H1 (cell line): ENCODE measurements at regions not wholly inside any gene's neighbourhood (a gene's known extent, or its start where the extent isn't known, plus 50 kb on each side); places are given as distances from the start of the nearest gene placed in this dataset.

Experiments
- CTCF ChIA-PET: fragments of 300-600 bp; sonication (Branson Sonifier 250); formaldehyde crosslinking; loops from one replicate; lab custom pipeline; 2021; ENCODE audit not compliant: partially characterized antibody; lab: Charles Lee
- POLR2A ChIA-PET: fragments of 300-600 bp; sonication (Branson Sonifier 250); formaldehyde crosslinking; loops from one replicate; lab custom pipeline; 2021; ENCODE audit warnings: inconsistent platforms; ENCODE audit not compliant: partially characterized antibody; lab: Charles Lee
- DNase-seq, 2 experiments: peaks; one replicate each; pipeline versions ENCODE4 v3.0.0 to v3.0.0-alpha.2; 2010 to 2022; ENCODE audit warnings: low spot score in 2 of 2, low read depth in 1 of 2, mixed read lengths in 1 of 2
- FAIRE-seq: peaks from 2 replicates; lab custom pipeline; 2011; peaks lifted over from hg19 to GRCh38; lab: Jason Lieb, UNC
- H2AFZ ChIP-seq: 2 replicates; pipeline ENCODE4 v1.8.1; 2012; ENCODE audit warnings: low read length, inconsistent platforms
- H2AK5ac ChIP-seq: 2 replicates; pipeline ENCODE4 v1.6.1; 2013; ENCODE audit warnings: low read depth, low read length
- H2BK120ac ChIP-seq: replicated peaks from 2 replicates; pipeline ENCODE3; 2013; ENCODE audit warnings: low read depth, low read length, inconsistent platforms
- H2BK12ac ChIP-seq: 2 replicates; pipeline ENCODE4 v1.6.1; 2013; ENCODE audit warnings: low read depth, low read length
- H2BK15ac ChIP-seq: 2 replicates; pipeline ENCODE4 v1.6.1; 2013; ENCODE audit warnings: low read length
- H2BK20ac ChIP-seq: 2 replicates; pipeline ENCODE4 v1.6.1; 2013; ENCODE audit warnings: low read length
- H2BK5ac ChIP-seq: 2 replicates; pipeline ENCODE4 v1.6.1; 2013; ENCODE audit warnings: low read depth, low read length
- H3K14ac ChIP-seq: 2 replicates; pipeline ENCODE4 v1.6.1; 2013; ENCODE audit warnings: inconsistent platforms; ENCODE audit not compliant: insufficient read length
- H3K18ac ChIP-seq: 2 replicates; pipeline ENCODE4 v1.6.1; 2013; ENCODE audit warnings: low read length; ENCODE audit errors: extremely low read depth
- H3K23ac ChIP-seq: 2 replicates; pipeline ENCODE4 v1.6.1; 2013; ENCODE audit warnings: inconsistent platforms; ENCODE audit not compliant: insufficient read length
- H3K23me2 ChIP-seq: 2 replicates; pipeline ENCODE4 v1.6.1; 2013; ENCODE audit warnings: low read depth, low read length
- H3K27ac ChIP-seq: 2 replicates; pipeline ENCODE4 v1.6.1; 2011; ENCODE audit warnings: low read depth, low read length, inconsistent platforms
- H3K27me3 ChIP-seq, 4 experiments: replicated peaks in 1 of 4; 1 replicate in 1 of 4; 2 replicates in 3 of 4; pipeline versions ENCODE4 v1.6.1 to v1.8.1; 2011 to 2013; ENCODE audit warnings: low read length in 3 of 4, mild to moderate bottlenecking in 3 of 4, inconsistent platforms in 2 of 4, mixed read lengths in 2 of 4, moderate library complexity in 1 of 4; ENCODE audit not compliant: control insufficient read depth in 3 of 4, insufficient read depth in 3 of 4; ENCODE audit errors: extremely low read depth in 1 of 4
- H3K36me3 ChIP-seq, 4 experiments: 2 replicates each; pipeline versions ENCODE4 v1.6.1 to v1.8.1; 2011 to 2013; ENCODE audit warnings: mild to moderate bottlenecking in 4 of 4, low read length in 3 of 4, moderate library complexity in 2 of 4, control low read depth in 1 of 4, inconsistent platforms in 1 of 4; ENCODE audit not compliant: insufficient read depth in 4 of 4, control insufficient read depth in 2 of 4
- H3K4ac ChIP-seq: replicated peaks from 2 replicates; pipeline ENCODE3; 2013; ENCODE audit warnings: low read length, low read depth, mixed read lengths, inconsistent platforms; ENCODE audit not compliant: insufficient read length
- H3K4me1 ChIP-seq, 4 experiments: replicated peaks in 1 of 4; 1 replicate in 1 of 4; 2 replicates in 3 of 4; pipeline versions ENCODE4 v1.6.1 to v1.8.1; 2011 to 2013; ENCODE audit warnings: low read length in 3 of 4, inconsistent platforms in 2 of 4, mixed read lengths in 1 of 4; ENCODE audit not compliant: insufficient read depth in 4 of 4, control insufficient read depth in 3 of 4
- H3K4me2 ChIP-seq, 2 experiments: 2 replicates each; pipeline versions ENCODE4 v1.6.1 to v1.8.1; 2011 to 2013; ENCODE audit warnings: low read depth in 2 of 2, low read length in 2 of 2, control low read depth in 1 of 2, inconsistent platforms in 1 of 2, mild to moderate bottlenecking in 1 of 2; ENCODE audit not compliant: insufficient read depth in 1 of 2
- H3K4me3 ChIP-seq, 4 experiments: fragments of 200-600, 300-600 bp in 1 of 4; sonication (generic), shearing (Covaris generic), sonication (Bioruptor Twin) in 1 of 4; 2 replicates each; pipeline versions ENCODE4 v1.5.1 to v1.8.1; 2011 to 2016; ENCODE audit warnings: low read length in 4 of 4, low read depth in 3 of 4, control low read depth in 2 of 4, inconsistent platforms in 2 of 4, mild to moderate bottlenecking in 2 of 4, mixed read lengths in 1 of 4, moderate library complexity in 1 of 4; ENCODE audit not compliant: insufficient read depth in 2 of 4; ENCODE audit errors: extremely low read depth in 1 of 4
- H3K56ac ChIP-seq: replicated peaks from 2 replicates; pipeline ENCODE3; 2013; ENCODE audit warnings: low read depth, mild to moderate bottlenecking, mixed read lengths, low read length, inconsistent platforms; ENCODE audit not compliant: insufficient read length
- H3K79me1 ChIP-seq: 2 replicates; pipeline ENCODE4 v1.6.1; 2013; ENCODE audit warnings: low read depth, low read length, control low read depth
- H3K79me2 ChIP-seq, 2 experiments: 2 replicates each; pipeline versions ENCODE4 v1.6.1 to v1.8.1; 2012 to 2013; ENCODE audit warnings: low read length in 2 of 2, mild to moderate bottlenecking in 2 of 2, inconsistent platforms in 1 of 2; ENCODE audit not compliant: insufficient read depth in 2 of 2, control insufficient read depth in 1 of 2
- H3K9ac ChIP-seq, 4 experiments: replicated peaks in 1 of 4; 1 replicate in 1 of 4; 2 replicates in 3 of 4; pipeline versions ENCODE4 v1.6.1 to v1.8.1; 2011 to 2013; ENCODE audit warnings: low read depth in 3 of 4, low read length in 3 of 4, control low read depth in 2 of 4, mild to moderate bottlenecking in 2 of 4, moderate library complexity in 2 of 4, inconsistent platforms in 1 of 4; ENCODE audit errors: extremely low read depth in 1 of 4
- H3K9me3 ChIP-seq, 2 experiments: 2 replicates each; pipeline versions ENCODE4 v1.6.1 to v1.8.1; 2012 to 2013; ENCODE audit warnings: mild to moderate bottlenecking in 2 of 2, moderate library complexity in 2 of 2, control low read depth in 1 of 2, inconsistent platforms in 1 of 2, low read depth in 1 of 2, low read length in 1 of 2, mixed read lengths in 1 of 2; ENCODE audit not compliant: insufficient read depth in 2 of 2
- H4K20me1 ChIP-seq, 2 experiments: replicated peaks in 1 of 2; 2 replicates each; pipeline versions ENCODE3 to v1.8.1; 2011 to 2013; ENCODE audit warnings: inconsistent platforms in 2 of 2, low read length in 2 of 2, mild to moderate bottlenecking in 1 of 2; ENCODE audit not compliant: insufficient read depth in 2 of 2, control insufficient read depth in 1 of 2
- H4K5ac ChIP-seq: 2 replicates; pipeline ENCODE4 v1.6.1; 2013; ENCODE audit warnings: low read length, low read depth, mixed read lengths, inconsistent platforms; ENCODE audit not compliant: insufficient read length
- H4K8ac ChIP-seq: 2 replicates; pipeline ENCODE4 v1.8.0; 2013; ENCODE audit warnings: mild to moderate bottlenecking, moderate library complexity, low read length, inconsistent platforms; ENCODE audit not compliant: insufficient read depth; ENCODE audit errors: extremely low read depth
- H4K91ac ChIP-seq: replicated peaks from 2 replicates; pipeline ENCODE3; 2013; ENCODE audit warnings: low read length, mixed read lengths, inconsistent platforms; ENCODE audit not compliant: insufficient read length
- CBX5 ChIP-seq: fragments of 300-800, 300-1000 bp; sonication (generic); IDR thresholded peaks from 2 replicates; pipeline ENCODE4 v1.7.1; 2016; ENCODE audit warnings: antibody characterized with exemption, low read length, low read depth
- EZH2 ChIP-seq: fragments of 200-600 bp; sonication (generic); IDR thresholded peaks from 2 replicates; pipeline ENCODE4 v1.7.1; 2012; ENCODE audit warnings: low read depth, mild to moderate bottlenecking, moderate library complexity, low read length, inconsistent platforms; ENCODE audit not compliant: severe bottlenecking
- HDAC6 ChIP-seq: IDR thresholded peaks from one replicate; pipeline ENCODE4 v1.7.1; 2012; ENCODE audit warnings: low read depth, mild to moderate bottlenecking, inconsistent platforms, low read length, moderate library complexity
- SP1 ChIP-seq: IDR thresholded peaks from 2 replicates; pipeline ENCODE4 v1.6.1; 2011; ENCODE audit warnings: low read depth, low read length
- WGBS, 2 experiments: shearing (Covaris generic) in 1 of 2; methylation state at CpG; one replicate each; pipeline versions ENCODE4 v1.1.6 to v1.1.7; 2013 to 2015; ENCODE audit warnings: low lambda C conversion rate in 2 of 2, mixed read lengths in 2 of 2, inconsistent platforms in 1 of 2, low coverage in 1 of 2, missing lambda C conversion rate in 1 of 2; ENCODE audit not compliant: insufficient replicate concordance in 2 of 2, insufficient coverage in 1 of 2, insufficient read length in 1 of 2; ENCODE audit errors: extremely low coverage in 1 of 2, missing lambda C conversion rate in 1 of 2; 5-methylcytosine and 5-hydroxymethylcytosine counted together

- TF ChIP-seq SP1 = no peak
- no peak for TF ChIP-seq HDAC6
- TF ChIP-seq EZH2 = no peak
- TF ChIP-seq CBX5 = no peak
- no peak for FAIRE-seq
These were observed 681.0 kb downstream of the DIPK2A start for GRCh38 chr3:144652573-144652972.

More at GRCh38 chr3:144652573-144652972, 681.0 kb downstream of the DIPK2A start:
- Histone ChIP-seq H4K5ac (no peak overlapping the region), H3K27me3 (no peaks in the 10 kb centered on the region), H3K18ac (no peak overlapping the region), H3K4me3 (no peak overlapping the region), H3K23ac (no peak overlapping the region), H3K14ac (no peak overlapping the region), H3K4me2 (no peak overlapping the region), H2AFZ (no peak overlapping the region), H2BK12ac (no peak overlapping the region), H3K79me2 (no peaks in the 10 kb centered on the region), H2BK20ac (no peak overlapping the region), H2BK120ac (no peak overlapping the region), H3K56ac (no peak overlapping the region), H4K8ac (no peak overlapping the region), H2BK5ac (no peak overlapping the region), H2BK15ac (no peak overlapping the region), H3K4me1 (no peaks in the 10 kb centered on the region), H4K20me1 (no peaks in the 10 kb centered on the region), H3K27ac (no peak overlapping the region), H3K9ac (no peak overlapping the region), H3K4ac (no peak overlapping the region), H3K79me1 (no peaks in the 10 kb centered on the region), H3K9me3 (no peaks in the 10 kb centered on the region), H3K36me3 (no peaks in the 10 kb centered on the region), H4K91ac (no peak overlapping the region), H3K23me2 (no peaks in the 10 kb centered on the region), H2AK5ac (no peak overlapping the region)
- DNase-seq = no peak
- WGBS, 2 experiments = 98% methylated on average over 2 of the region's 2 CpGs; no CpG with 5 or more reads in 1 of the 2 experiments
- CTCF ChIA-PET = no interaction called here
- POLR2A ChIA-PET = no interaction called here
